IMR-90 (cell line): ENCODE measurements at regions not wholly inside any gene's neighbourhood (a gene's known extent, or its start where the extent isn't known, plus 50 kb on each side); places are given as distances from the start of the nearest gene placed in this dataset.

Source experiments
- ATAC-seq: fragments of 200-7000 bp; cut with Tn5 transposase; 2 replicates; pipeline ENCODE4 v1.9.1; 2020; ENCODE audit warnings: low read depth, mild to moderate bottlenecking, moderate library complexity
- BruUV-seq: library from RNA; stranded (reverse); fragments of 400-500 nt; replicated peaks from 2 replicates; lab custom pipeline; 2021; lab: Mats Ljungman, UMichigan
- CTCF ChIA-PET: fragments of 300-600 bp; formaldehyde crosslinking; extraction: SDS; loops from one replicate; lab custom pipeline; 2021; ENCODE audit warnings: antibody characterized with exemption; lab: Yijun Ruan, JAX
- POLR2A ChIA-PET: fragments of 300-600 bp; sonication (Branson Sonifier 250); formaldehyde crosslinking; loops from one replicate; lab custom pipeline; 2022; ENCODE audit warnings: antibody characterized with exemption; ENCODE audit not compliant: unreplicated experiment; lab: Charles Lee
- DNase-seq: peaks from one replicate; pipeline ENCODE4 v3.0.0; 2013
- H2AFZ ChIP-seq: replicated peaks from 2 replicates; pipeline ENCODE3; 2013; ENCODE audit warnings: low read length, mild to moderate bottlenecking; ENCODE audit not compliant: poor library complexity
- H2AK5ac ChIP-seq: 2 replicates; pipeline ENCODE4 v1.6.1; 2013; ENCODE audit warnings: low read depth, low read length, inconsistent platforms
- H2AK9ac ChIP-seq: replicated peaks from 2 replicates; pipeline ENCODE3; 2013; ENCODE audit warnings: mild to moderate bottlenecking, low read depth, low read length, moderate library complexity; ENCODE audit not compliant: poor library complexity
- H2BK120ac ChIP-seq: 2 replicates; pipeline ENCODE4 v1.6.1; 2013; ENCODE audit warnings: low read depth, low read length, inconsistent platforms
- H2BK15ac ChIP-seq: 3 replicates; pipeline ENCODE4 v1.6.1; 2013; ENCODE audit warnings: low read depth, low read length, inconsistent platforms
- H2BK20ac ChIP-seq: 2 replicates; pipeline ENCODE4 v1.6.1; 2013; ENCODE audit warnings: low read depth, mild to moderate bottlenecking, inconsistent platforms, low read length, moderate library complexity
- H2BK5ac ChIP-seq: 2 replicates; pipeline ENCODE4 v1.6.1; 2013; ENCODE audit warnings: mild to moderate bottlenecking, low read depth, low read length, inconsistent platforms; ENCODE audit not compliant: poor library complexity, severe bottlenecking
- H3K14ac ChIP-seq: replicated peaks from 2 replicates; pipeline ENCODE4 v1.6.1; 2013; ENCODE audit warnings: low read depth, low read length, inconsistent platforms
- H3K18ac ChIP-seq: 2 replicates; pipeline ENCODE4 v1.6.1; 2013; ENCODE audit warnings: low read depth, low read length, control low read depth
- H3K23ac ChIP-seq: 2 replicates; pipeline ENCODE4 v1.6.1; 2013; ENCODE audit warnings: low read depth, low read length, inconsistent platforms
- H3K27ac ChIP-seq: 2 replicates; pipeline ENCODE4 v1.5.1; 2013; ENCODE audit warnings: mild to moderate bottlenecking, control low read depth, low read length; ENCODE audit not compliant: insufficient read depth
- H3K27me3 ChIP-seq: 2 replicates; pipeline ENCODE4 v1.6.1; 2013; ENCODE audit warnings: low read length; ENCODE audit not compliant: control insufficient read depth, insufficient read depth
- H3K36me3 ChIP-seq: 2 replicates; pipeline ENCODE4 v1.6.1; 2013; ENCODE audit warnings: low read length, mixed read lengths; ENCODE audit not compliant: control insufficient read depth, insufficient read depth
- H3K4ac ChIP-seq: 2 replicates; pipeline ENCODE4 v1.6.1; 2013; ENCODE audit warnings: low read depth, low read length, inconsistent platforms
- H3K4me1 ChIP-seq: 2 replicates; pipeline ENCODE4 v1.6.1; 2013; ENCODE audit warnings: low read length, mixed read lengths; ENCODE audit not compliant: control insufficient read depth, insufficient read depth
- H3K4me2 ChIP-seq: 2 replicates; pipeline ENCODE4 v1.6.1; 2013; ENCODE audit warnings: low read depth, mild to moderate bottlenecking, control low read depth, low read length, moderate library complexity
- H3K4me3 ChIP-seq: 2 replicates; pipeline ENCODE4 v1.5.1; 2013; ENCODE audit warnings: low read depth, mild to moderate bottlenecking, control low read depth, low read length, moderate library complexity; ENCODE audit not compliant: insufficient read depth
- H3K56ac ChIP-seq: 2 replicates; pipeline ENCODE4 v1.6.1; 2013; ENCODE audit warnings: low read length, inconsistent platforms; ENCODE audit not compliant: insufficient read depth; ENCODE audit errors: extremely low read depth
- H3K79me1 ChIP-seq, 2 experiments: 2 replicates each; pipeline ENCODE4 v1.6.1; 2013; ENCODE audit warnings: low read length in 2 of 2, inconsistent platforms in 1 of 2, low read depth in 1 of 2
- H3K9ac ChIP-seq: 2 replicates; pipeline ENCODE4 v1.6.1; 2013; ENCODE audit warnings: low read depth, low read length, control low read depth
- H3K9me1 ChIP-seq: 2 replicates; pipeline ENCODE4 v1.6.1; 2013; ENCODE audit warnings: low read length, inconsistent platforms; ENCODE audit not compliant: insufficient read depth
- H3K9me3 ChIP-seq: 2 replicates; pipeline ENCODE4 v1.6.1; 2013; ENCODE audit warnings: low read length; ENCODE audit not compliant: control insufficient read depth, insufficient read depth
- H4K20me1 ChIP-seq: 2 replicates; pipeline ENCODE4 v1.6.1; 2013; ENCODE audit warnings: low read length, inconsistent platforms; ENCODE audit not compliant: insufficient read depth
- H4K5ac ChIP-seq: 2 replicates; pipeline ENCODE4 v1.6.1; 2013; ENCODE audit warnings: mild to moderate bottlenecking, low read depth, low read length, control low read depth
- H4K8ac ChIP-seq, 2 experiments: 2 replicates each; pipeline ENCODE4 v1.6.1; 2013; ENCODE audit warnings: low read depth in 2 of 2, low read length in 2 of 2, control low read depth in 1 of 2, inconsistent platforms in 1 of 2
- H4K91ac ChIP-seq: 2 replicates; pipeline ENCODE4 v1.6.1; 2013; ENCODE audit warnings: low read depth, low read length, inconsistent platforms; ENCODE audit not compliant: insufficient read depth
- BHLHE40 ChIP-seq: fragments of 150-350 bp; IDR thresholded peaks from 2 replicates; pipeline ENCODE4 v1.6.1; 2016; ENCODE audit warnings: mild to moderate bottlenecking, low read depth, low read length
- CEBPB ChIP-seq: IDR thresholded peaks from 2 replicates; pipeline ENCODE4 v1.6.1; 2012; ENCODE audit warnings: low read depth, low read length, improper control_type of control experiment
- CHD1 ChIP-seq: IDR thresholded peaks from 2 replicates; pipeline ENCODE4 v1.6.1; 2012; ENCODE audit warnings: low read depth, low read length, improper control_type of control experiment
- CTCF ChIP-seq: conservative IDR thresholded peaks from 2 replicates; pipeline ENCODE4 v1.5.1; 2012; ENCODE audit warnings: mild to moderate bottlenecking, low read depth, low read length, improper control_type of control experiment
- ELK1 ChIP-seq: fragments of 150-350 bp; IDR thresholded peaks from 2 replicates; pipeline ENCODE4 v1.6.1; 2016; ENCODE audit warnings: low read depth, mild to moderate bottlenecking, low read length, moderate library complexity, borderline replicate concordance
- FOS ChIP-seq: fragments of 150-350 bp; IDR thresholded peaks from 2 replicates; pipeline ENCODE4 v1.6.1; 2016; ENCODE audit warnings: low read depth, low read length
- MAFK ChIP-seq: IDR thresholded peaks from 2 replicates; pipeline ENCODE4 v1.6.1; 2012; ENCODE audit warnings: low read depth, low read length, improper control_type of control experiment
- MAZ ChIP-seq: IDR thresholded peaks from 2 replicates; pipeline ENCODE4 v1.6.1; 2012; ENCODE audit warnings: low read depth, mild to moderate bottlenecking, low read length, improper control_type of control experiment, moderate library complexity, borderline replicate concordance
- MXI1 ChIP-seq: IDR thresholded peaks from 2 replicates; pipeline ENCODE4 v1.6.1; 2012; ENCODE audit warnings: low read depth, mild to moderate bottlenecking, low read length, moderate library complexity, borderline replicate concordance
- NFE2L2 ChIP-seq: fragments of 150-350 bp; IDR thresholded peaks from 2 replicates; pipeline ENCODE4 v1.6.1; 2016; ENCODE audit warnings: low read depth, mild to moderate bottlenecking, low read length
- POLR2A ChIP-seq: IDR thresholded peaks from 2 replicates; pipeline ENCODE4 v1.6.1; 2012; ENCODE audit warnings: mild to moderate bottlenecking, low read depth, low read length
- RAD21 ChIP-seq: IDR thresholded peaks from 2 replicates; pipeline ENCODE4 v1.6.1; 2012; ENCODE audit warnings: low read length, improper control_type of control experiment
- RCOR1 ChIP-seq: IDR thresholded peaks from 2 replicates; pipeline ENCODE4 v1.6.1; 2012; ENCODE audit warnings: mild to moderate bottlenecking, low read length, improper control_type of control experiment; ENCODE audit not compliant: insufficient replicate concordance
- RFX5 ChIP-seq: IDR thresholded peaks from 2 replicates; pipeline ENCODE4 v1.8.0; 2012; ENCODE audit warnings: low read depth, mild to moderate bottlenecking, low read length, moderate library complexity
- SMC3 ChIP-seq: fragments of 150-350 bp; IDR thresholded peaks from 2 replicates; pipeline ENCODE4 v1.6.1; 2016; ENCODE audit warnings: low read depth, mild to moderate bottlenecking, antibody characterized with exemption, low read length, moderate library complexity
- USF2 ChIP-seq: fragments of 150-350 bp; IDR thresholded peaks from 2 replicates; pipeline ENCODE4 v1.6.1; 2017; ENCODE audit warnings: mild to moderate bottlenecking, antibody characterized with exemption, low read length, low read depth
- WGBS, 2 experiments: methylation state at CpG; one replicate each; pipeline versions ENCODE4 v1.1.5 to v1.1.7; 2013; ENCODE audit warnings: missing lambda C conversion rate in 2 of 2; ENCODE audit not compliant: insufficient read length in 1 of 2; ENCODE audit errors: extremely low coverage in 2 of 2; 5-methylcytosine and 5-hydroxymethylcytosine counted together
- dilution Hi-C: fragments of 300-500 bp; cut with HindIII; formaldehyde crosslinking; loops from one replicate; pipeline ENCODE4 v1.14.3; 2018; ENCODE audit warnings: low sequenced_read_pairs; ENCODE audit not compliant: unreplicated experiment
- in situ Hi-C: fragments of 300-500 bp; cut with MboI; formaldehyde crosslinking; loops from 3 replicates; pipeline ENCODE4 v1.14.3; 2019; ENCODE audit warnings: low sequenced_read_pairs, inconsistent platforms, mixed read lengths
- intact Hi-C: fragments of 100-400 bp; cut with micrococcal nuclease; formaldehyde crosslinking; loops from 2 replicates; pipeline ENCODE4 v1.10.0; 2022

- Histone ChIP-seq H3K36me3 (no peaks in the 10 kb centered on the region), H3K4me3 (no peak overlapping the region), H3K23ac (no peak overlapping the region), H3K9me1 (no peaks in the 10 kb centered on the region), H3K4me1 (no peaks in the 10 kb centered on the region), H3K79me1 (no peaks in the 10 kb centered on the region), H2AK5ac (no peak overlapping the region), H3K14ac (no peak overlapping the region), H3K56ac (no peak overlapping the region), H3K9ac (no peak overlapping the region), H3K4me2 (no peak overlapping the region), H4K20me1 (no peaks in the 10 kb centered on the region), H2BK15ac (no peak overlapping the region), H2AK9ac (no peak overlapping the region), H2BK120ac (no peak overlapping the region), H2BK20ac (no peak overlapping the region), H3K18ac (no peak overlapping the region), H3K4ac (no peak overlapping the region), H3K9me3 (no peaks in the 10 kb centered on the region), H3K27me3 (no peaks in the 10 kb centered on the region), H4K5ac (no peak overlapping the region), H4K8ac (no peak overlapping the region), H2BK5ac (no peak overlapping the region), H4K91ac (no peak overlapping the region), H3K27ac (no peak overlapping the region), H2AFZ (no peak overlapping the region)
- TF ChIP-seq MAFK (no peak), CEBPB (no peak), ELK1 (no peak), CTCF (no peak), FOS (no peak), MAZ (no peak), RFX5 (no peak), RAD21 (no peak), BHLHE40 (no peak), RCOR1 (no peak), SMC3 (no peak), USF2 (no peak), MXI1 (no peak), NFE2L2 (no peak), CHD1 (no peak), POLR2A (no peak)
- intact Hi-C loops (no loop called here), dilution Hi-C loops (no loop called here), in situ Hi-C loops (no loop called here)
- BruUV-seq: no TSS peak
- ChIA-PET CTCF (no interaction called here), POLR2A (no interaction called here)
- ATAC-seq (no peak), DNase-seq (no peak)
- WGBS, 2 experiments: no CpG with 5 or more reads among the region's 1 CpG
Observed at GRCh38 chr4:145351922-145352321, 129.7 kb upstream of the SMAD1 start.
